ENCODE measurements at regions not wholly inside any gene's neighbourhood (a gene's known extent, or its start where the extent isn't known, plus 50 kb on each side); places are given as distances from the start of the nearest gene placed in this dataset.

GRCh38 chr2:158912765-158913164 lies 55.7 kb upstream of the TANC1 start:
- intact Hi-C loops (cut with micrococcal nuclease): no loop called here
- Histone ChIP-seq H3K4me1 (ENCODE audit: control insufficient read depth in 1 of 2, insufficient read depth in 2 of 2, low read length in 2 of 2) (no peaks in the 10 kb centered on the region), H3K27ac (ENCODE audit: low read depth, low read length) (no peak overlapping the region), H3K9ac (ENCODE audit: low read length) (no peak overlapping the region), H3K9me2 (ENCODE audit: insufficient read depth) (no peaks in the 10 kb centered on the region), H4K20me1 (ENCODE audit: insufficient read depth) (no peaks in the 10 kb centered on the region), H2AFZ (ENCODE audit: low read depth, low read length, poor library complexity, severe bottlenecking) (no peak overlapping the region), H3K9me3 (ENCODE audit: control insufficient read depth in 1 of 2, insufficient read depth in 1 of 2, low read depth in 1 of 2, low read length in 2 of 2) (no peaks in the 10 kb centered on the region), H3K4me2 (ENCODE audit: low read length) (no peak overlapping the region), H3K79me2 (ENCODE audit: insufficient read depth, low read length) (no peaks in the 10 kb centered on the region), H3K36me3 (ENCODE audit: control insufficient read depth in 1 of 2, insufficient read depth in 2 of 2, low read length in 2 of 2) (no peaks in the 10 kb centered on the region), H3K4me3 (replicated peaks in 1 of 2; ENCODE audit: low read depth in 1 of 2, low read length in 2 of 2) (no peak overlapping the region), H3K27me3 (ENCODE audit: insufficient read depth, low read length) (no peaks in the 10 kb centered on the region)
- ChIA-PET CTCF (no interaction called here), RAD21 (ENCODE audit: low non-redundant PET in 1 of 2, low total read pairs in 2 of 2, uncharacterized antibody in 2 of 2, unreplicated experiment in 2 of 2) (interaction anchor here in 1 of 2 experiments (0.7 kb wide), 1 partner anchor 415 kb away, joined by 3 read pairs; no protein-coding TSS in a partner anchor), POLR2A (no interaction called here)
- ATAC-seq: no peak
- TF ChIP-seq EZH2phosphoT487 (IDR thresholded peaks at IDR 0.05; ENCODE audit: borderline replicate concordance): no peak
- no peak for TF ChIP-seq CTCF (IDR thresholded peaks at IDR 0.05 in 2 of 3, conservative IDR thresholded peaks at IDR 0.05 in 1 of 3; ENCODE audit: borderline replicate concordance in 1 of 3, insufficient read depth in 1 of 3, low read depth in 2 of 3, low read length in 2 of 3)
- TF ChIP-seq SRF (IDR thresholded peaks at IDR 0.05; ENCODE audit: low read depth): no peak
- no peak for TF ChIP-seq JUND (IDR thresholded peaks at IDR 0.05)
- no peak for TF ChIP-seq RAD21 (IDR thresholded peaks at IDR 0.05; ENCODE audit: low read depth)
- TF ChIP-seq CBX3 (IDR thresholded peaks at IDR 0.05; ENCODE audit: low read depth): no peak
- TF ChIP-seq MAX (IDR thresholded peaks at IDR 0.05): no peak
- TF ChIP-seq SIN3A (IDR thresholded peaks at IDR 0.05; ENCODE audit: low read depth): no peak
- TF ChIP-seq POLR2A (IDR thresholded peaks at IDR 0.05; ENCODE audit: borderline replicate concordance, extremely low read depth, insufficient read depth, insufficient read length): no peak
- no peak for TF ChIP-seq ZFX (IDR thresholded peaks at IDR 0.05)
- no peak for TF ChIP-seq POLR2AphosphoS5 (IDR thresholded peaks at IDR 0.05; ENCODE audit: low read depth, low read length)
- TF ChIP-seq ZBTB33 (IDR thresholded peaks at IDR 0.05; ENCODE audit: extremely low read depth, insufficient replicate concordance, low read length): no peak
- TF ChIP-seq CEBPB (IDR thresholded peaks at IDR 0.05; ENCODE audit: low read depth): no peak
- TF ChIP-seq EZH2 (IDR thresholded peaks at IDR 0.05): no peak
- TF ChIP-seq TCF7L2 (IDR thresholded peaks at IDR 0.05; ENCODE audit: borderline replicate concordance, extremely low read depth, insufficient read depth, insufficient read length): no peak
- no peak for TF ChIP-seq EGR1 (IDR thresholded peaks at IDR 0.05; ENCODE audit: low read depth)
- TF ChIP-seq ATF3 (IDR thresholded peaks at IDR 0.05): no peak
- no peak for TF ChIP-seq REST (IDR thresholded peaks at IDR 0.05; ENCODE audit: low read depth)
- no peak for DNase-seq (ENCODE audit: low read depth, low spot score)
- no TSS peak for BruUV-seq (replicated peaks)
